ENCODE measurements at regions not wholly inside any gene's neighbourhood (a gene's known extent, or its start where the extent isn't known, plus 50 kb on each side); places are given as distances from the start of the nearest gene placed in this dataset.
"Not testable (repeated sequence)": the region's sequence is repeated elsewhere in the genome, so short reads cannot be mapped to it uniquely, and the experiment has no call there.

GRCh38 chr5:68028131-68028727 lies 187.3 kb upstream of the PIK3R1 start:
- H3K4me3 ChIP-seq (ENCODE audit: low read length): no peak overlapping the region
- no peak for DNase-seq (ENCODE audit: low read depth)
- no peak for TF ChIP-seq CTCF (IDR thresholded peaks at IDR 0.05; ENCODE audit: insufficient read depth, low read depth, low read length, missing control alignments)

- no peak for DNase-seq (ENCODE audit: low read depth)
- no peak overlapping the region for H3K4me3 ChIP-seq (ENCODE audit: low read length)
- no peak for TF ChIP-seq CTCF (IDR thresholded peaks at IDR 0.05; ENCODE audit: insufficient read depth, low read depth, low read length, missing control alignments)
Measured at GRCh38 chr5:68027519-68027918, 188.0 kb upstream of the PIK3R1 start.

GRCh38 chr5:68026092-68026885 lies 189.3 kb upstream of the PIK3R1 start:
- no peak for TF ChIP-seq CTCF (IDR thresholded peaks at IDR 0.05; ENCODE audit: insufficient read depth, low read depth, low read length, missing control alignments)
- no peak for DNase-seq (ENCODE audit: low read depth)
- H3K4me3 ChIP-seq (ENCODE audit: low read length): no peak overlapping the region

- no peak for DNase-seq (ENCODE audit: low read depth)
- no peak overlapping the region for H3K4me3 ChIP-seq (ENCODE audit: low read length)
- no peak for TF ChIP-seq CTCF (IDR thresholded peaks at IDR 0.05; ENCODE audit: insufficient read depth, low read depth, low read length, missing control alignments)
Measured at GRCh38 chr5:68024426-68024825, 191.1 kb upstream of the PIK3R1 start.

- H3K4me3 ChIP-seq (ENCODE audit: low read length): no peak overlapping the region
- DNase-seq (ENCODE audit: low read depth): no peak
- TF ChIP-seq CTCF (IDR thresholded peaks at IDR 0.05; ENCODE audit: insufficient read depth, low read depth, low read length, missing control alignments): no peak
Measured at GRCh38 chr5:68021916-68022315, 193.6 kb upstream of the PIK3R1 start.

- H3K4me3 ChIP-seq (ENCODE audit: low read length): no peak overlapping the region
- DNase-seq (ENCODE audit: low read depth): no peak
- no peak for TF ChIP-seq CTCF (IDR thresholded peaks at IDR 0.05; ENCODE audit: insufficient read depth, low read depth, low read length, missing control alignments)
Measured at GRCh38 chr5:68021227-68021626, 194.3 kb upstream of the PIK3R1 start.

- not testable (repeated sequence) for DNase-seq (ENCODE audit: low read depth); H3K4me3 ChIP-seq (ENCODE audit: low read length)
Measured at GRCh38 chr5:68020461-68020969, 195.0 kb upstream of the PIK3R1 start.
